A549 (cell line): ENCODE measurements at regions not wholly inside any gene's neighbourhood (a gene's known extent, or its start where the extent isn't known, plus 50 kb on each side); places are given as distances from the start of the nearest gene placed in this dataset.

Experiments used
- ATAC-seq, 2 experiments: fragments of 200-7000 bp in 1 of 2; fragments of >200 bp in 1 of 2; cut with Nextera tagmentation in 1 of 2; cut with Tn5 transposase in 1 of 2; 3 replicates each; pipeline versions ENCODE4 v1.8.0 to v1.9.1; 2018 to 2020; ENCODE audit warnings: mild to moderate bottlenecking in 1 of 2, moderate library complexity in 1 of 2
- CTCF ChIA-PET: fragments of 300-600 bp; sonication (Branson Sonifier 250); formaldehyde crosslinking; extraction: SDS; loops from one replicate; lab custom pipeline; 2021; ENCODE audit warnings: antibody characterized with exemption, inconsistent platforms; lab: Yijun Ruan, JAX
- POLR2A ChIA-PET: fragments of 350-600 bp; formaldehyde crosslinking; extraction: SDS; loops from one replicate; lab custom pipeline; 2021; ENCODE audit warnings: antibody characterized with exemption, inconsistent platforms; lab: Yijun Ruan, JAX
- DNase-seq, 2 experiments: peaks; one replicate each; pipeline versions ENCODE4 v3.0.0 to v3.0.0-alpha.2; 2011 to 2016; ENCODE audit warnings: low read depth in 1 of 2, low spot score in 1 of 2
- FAIRE-seq: peaks from 2 replicates; lab custom pipeline; 2011; peaks lifted over from hg19 to GRCh38; lab: Jason Lieb, UNC
- H3K27ac ChIP-seq, 2 experiments: fragments of >200 bp; sonication (Bioruptor Twin); formaldehyde crosslinking; 3 replicates each; pipeline ENCODE4 v1.5.1; 2016 to 2017
- H3K4me1 ChIP-seq: fragments of >200 bp; sonication (Bioruptor Twin); formaldehyde crosslinking; 3 replicates; pipeline ENCODE4 v1.6.1; 2016
- H3K4me2 ChIP-seq: fragments of >200 bp; sonication (Bioruptor Twin); formaldehyde crosslinking; 3 replicates; pipeline ENCODE4 v1.6.1; 2016
- H3K4me3 ChIP-seq: fragments of >200 bp; sonication (Bioruptor Twin); formaldehyde crosslinking; 3 replicates; pipeline ENCODE4 v1.5.1; 2016
- H3K9me3 ChIP-seq: fragments of >200 bp; sonication (Bioruptor Twin); formaldehyde crosslinking; 3 replicates; pipeline ENCODE4 v1.6.1; 2016
- BHLHE40 ChIP-seq: IDR thresholded peaks from 2 replicates; pipeline ENCODE4 v1.6.1; 2012; ENCODE audit warnings: low read depth, low read length, inconsistent platforms
- CBX2 ChIP-seq: fragments of 200-600 bp; sonication (generic); IDR thresholded peaks from 2 replicates; pipeline ENCODE4 v1.6.1; 2016; ENCODE audit warnings: low read depth, mild to moderate bottlenecking, borderline replicate concordance
- FOSB ChIP-seq: fragments of 250-450 bp; sonication (Bioruptor Pico); IDR thresholded peaks from 2 replicates; pipeline ENCODE4 v1.5.0; 2020; ENCODE audit warnings: mild to moderate bottlenecking, moderate library complexity
- FOSL2 ChIP-seq, 2 experiments: fragments of 450-650 bp in 1 of 2; fragments of >200 bp in 1 of 2; sonication (Bioruptor Twin) in 1 of 2; formaldehyde crosslinking; IDR thresholded peaks; 2 replicates each; pipeline versions ENCODE4 v1.5.0 to v1.6.1; 2016 to 2020; ENCODE audit warnings: mild to moderate bottlenecking in 1 of 2, moderate library complexity in 1 of 2
- HDAC2 ChIP-seq: fragments of 200-600 bp; sonication (generic); IDR thresholded peaks from 2 replicates; pipeline ENCODE4 v1.6.1; 2016
- HMGXB4 ChIP-seq: fragments of 250-450 bp; sonication (Bioruptor Pico); IDR thresholded peaks from 2 replicates; pipeline ENCODE4 v1.5.0; 2021; ENCODE audit warnings: mild to moderate bottlenecking, moderate library complexity, borderline replicate concordance
- JUNB ChIP-seq: fragments of >200 bp; sonication (Bioruptor Twin); formaldehyde crosslinking; IDR thresholded peaks from 2 replicates; pipeline ENCODE4 v1.6.1; 2016
- KDM1A ChIP-seq: fragments of 200-600 bp; sonication (generic); IDR thresholded peaks from 2 replicates; pipeline ENCODE4 v1.6.1; 2016; ENCODE audit warnings: low read depth, mild to moderate bottlenecking
- RAD21 ChIP-seq, 2 experiments: fragments of >200 bp in 1 of 2; sonication (Bioruptor Twin) in 1 of 2; formaldehyde crosslinking in 1 of 2; IDR thresholded peaks in 1 of 2; conservative IDR thresholded peaks in 1 of 2; 2 replicates in 1 of 2; 3 replicates in 1 of 2; pipeline ENCODE4 v1.6.1; 2012 to 2018; ENCODE audit warnings: inconsistent platforms in 1 of 2
- RNF2 ChIP-seq: fragments of 200-600 bp; sonication (generic); IDR thresholded peaks from 2 replicates; pipeline ENCODE4 v1.6.1; 2016; ENCODE audit warnings: low read depth, mild to moderate bottlenecking, antibody characterized with exemption, moderate library complexity, borderline replicate concordance
- TFCP2L1 ChIP-seq: fragments of 250-450 bp; sonication (Bioruptor Pico); IDR thresholded peaks from 2 replicates; pipeline ENCODE4 v1.5.0; 2021; ENCODE audit warnings: mild to moderate bottlenecking
- ZC3H11A ChIP-seq: fragments of 450-650 bp; IDR thresholded peaks from 2 replicates; pipeline ENCODE4 v1.6.1; 2014; ENCODE audit warnings: antibody characterized with exemption, mild to moderate bottlenecking
- WGBS: methylation state at CpG from one replicate; pipeline ENCODE4 v1.1.6; 2017; ENCODE audit errors: missing lambda C conversion rate; 5-methylcytosine and 5-hydroxymethylcytosine counted together
- TF ChIP-seq, protein P1 (sequence below): IDR thresholded peaks from 2 replicates; pipeline ENCODE4 v1.6.1; 2012; ENCODE audit warnings: low read depth, borderline replicate concordance
- TF ChIP-seq, protein P2 (sequence below): fragments of >200 bp; sonication (Bioruptor Twin); formaldehyde crosslinking; IDR thresholded peaks from 3 replicates; pipeline ENCODE4 v1.5.1; 2016
- TF ChIP-seq, protein P3 (sequence below): IDR thresholded peaks from 2 replicates; pipeline ENCODE4 v1.6.1; 2012
- TF ChIP-seq, protein P4 (sequence below): IDR thresholded peaks from 2 replicates; pipeline ENCODE4 v1.6.1; 2012

DNA sequence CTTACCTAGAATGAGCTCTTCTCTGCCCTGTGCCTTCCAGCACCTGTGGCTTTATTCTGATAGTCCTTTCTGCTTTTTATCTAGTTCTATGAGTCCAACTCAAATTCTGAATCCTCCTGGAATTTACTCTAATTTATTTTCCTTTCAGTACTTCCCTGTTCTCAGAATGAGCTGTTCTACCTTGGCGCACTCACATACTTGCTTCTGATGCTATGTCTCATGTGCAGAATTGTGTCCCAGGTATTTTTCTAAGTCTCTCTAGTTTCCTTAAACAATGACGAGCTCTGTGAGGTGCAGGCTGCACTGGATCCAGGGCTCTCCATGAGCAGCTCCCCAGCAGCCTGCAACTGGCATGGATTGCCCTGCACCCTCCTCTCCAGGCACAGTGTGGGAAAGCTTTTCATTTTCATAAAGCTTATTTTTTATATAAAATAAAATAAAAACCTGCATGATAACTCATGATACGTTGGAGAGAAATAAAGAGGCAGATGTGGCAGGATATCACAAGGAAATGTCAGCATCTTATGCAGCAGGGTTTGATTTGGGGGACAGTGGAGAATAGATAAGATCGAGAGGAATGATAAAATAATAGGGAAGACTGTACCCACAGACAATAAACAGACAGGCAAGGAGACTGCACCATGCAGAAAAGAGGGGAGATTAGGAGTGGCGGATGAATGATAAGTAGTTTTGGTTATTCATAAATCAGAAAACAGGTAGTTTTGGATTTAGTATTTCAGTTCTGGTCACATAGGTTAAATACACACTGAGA lies 258.2 kb upstream of the POM121L12 start (continued):
- TF ChIP-seq, protein P1, sequence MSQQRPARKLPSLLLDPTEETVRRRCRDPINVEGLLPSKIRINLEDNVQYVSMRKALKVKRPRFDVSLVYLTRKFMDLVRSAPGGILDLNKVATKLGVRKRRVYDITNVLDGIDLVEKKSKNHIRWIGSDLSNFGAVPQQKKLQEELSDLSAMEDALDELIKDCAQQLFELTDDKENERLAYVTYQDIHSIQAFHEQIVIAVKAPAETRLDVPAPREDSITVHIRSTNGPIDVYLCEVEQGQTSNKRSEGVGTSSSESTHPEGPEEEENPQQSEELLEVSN: no peak
- TF ChIP-seq, protein P2, sequence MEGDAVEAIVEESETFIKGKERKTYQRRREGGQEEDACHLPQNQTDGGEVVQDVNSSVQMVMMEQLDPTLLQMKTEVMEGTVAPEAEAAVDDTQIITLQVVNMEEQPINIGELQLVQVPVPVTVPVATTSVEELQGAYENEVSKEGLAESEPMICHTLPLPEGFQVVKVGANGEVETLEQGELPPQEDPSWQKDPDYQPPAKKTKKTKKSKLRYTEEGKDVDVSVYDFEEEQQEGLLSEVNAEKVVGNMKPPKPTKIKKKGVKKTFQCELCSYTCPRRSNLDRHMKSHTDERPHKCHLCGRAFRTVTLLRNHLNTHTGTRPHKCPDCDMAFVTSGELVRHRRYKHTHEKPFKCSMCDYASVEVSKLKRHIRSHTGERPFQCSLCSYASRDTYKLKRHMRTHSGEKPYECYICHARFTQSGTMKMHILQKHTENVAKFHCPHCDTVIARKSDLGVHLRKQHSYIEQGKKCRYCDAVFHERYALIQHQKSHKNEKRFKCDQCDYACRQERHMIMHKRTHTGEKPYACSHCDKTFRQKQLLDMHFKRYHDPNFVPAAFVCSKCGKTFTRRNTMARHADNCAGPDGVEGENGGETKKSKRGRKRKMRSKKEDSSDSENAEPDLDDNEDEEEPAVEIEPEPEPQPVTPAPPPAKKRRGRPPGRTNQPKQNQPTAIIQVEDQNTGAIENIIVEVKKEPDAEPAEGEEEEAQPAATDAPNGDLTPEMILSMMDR: no peak
- TF ChIP-seq KDM1A: no peak

- H3K4me1 ChIP-seq: no peaks in the 10 kb centered on the region
- DNase-seq (no peak), FAIRE-seq (no peak), ATAC-seq (no peak)
- no peak overlapping the region for H3K27ac ChIP-seq
- H3K4me3 ChIP-seq: no peak overlapping the region
- H3K9me3 ChIP-seq: no peaks in the 10 kb centered on the region
- WGBS: 7% methylated on average over 1 of the region's 1 CpG
- H3K4me2 ChIP-seq: no peak overlapping the region
- ChIA-PET CTCF (no interaction called here), POLR2A (no interaction called here)
- TF ChIP-seq, protein P3, sequence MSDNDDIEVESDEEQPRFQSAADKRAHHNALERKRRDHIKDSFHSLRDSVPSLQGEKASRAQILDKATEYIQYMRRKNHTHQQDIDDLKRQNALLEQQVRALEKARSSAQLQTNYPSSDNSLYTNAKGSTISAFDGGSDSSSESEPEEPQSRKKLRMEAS: no peak
- TF ChIP-seq BHLHE40 (no peak), FOSL2 (IDR thresholded peaks at IDR 0.05) (no peak), FOSL2 (CRISPR knock-in tag; IDR thresholded peaks at IDR 0.05) (no peak), RNF2 (no peak), HDAC2 (no peak), ZC3H11A (no peak), HMGXB4 (CRISPR knock-in tag) (no peak), FOSB (CRISPR knock-in tag) (no peak), CBX2 (no peak), TFCP2L1 (CRISPR knock-in tag) (no peak)
- TF ChIP-seq, protein P4, sequence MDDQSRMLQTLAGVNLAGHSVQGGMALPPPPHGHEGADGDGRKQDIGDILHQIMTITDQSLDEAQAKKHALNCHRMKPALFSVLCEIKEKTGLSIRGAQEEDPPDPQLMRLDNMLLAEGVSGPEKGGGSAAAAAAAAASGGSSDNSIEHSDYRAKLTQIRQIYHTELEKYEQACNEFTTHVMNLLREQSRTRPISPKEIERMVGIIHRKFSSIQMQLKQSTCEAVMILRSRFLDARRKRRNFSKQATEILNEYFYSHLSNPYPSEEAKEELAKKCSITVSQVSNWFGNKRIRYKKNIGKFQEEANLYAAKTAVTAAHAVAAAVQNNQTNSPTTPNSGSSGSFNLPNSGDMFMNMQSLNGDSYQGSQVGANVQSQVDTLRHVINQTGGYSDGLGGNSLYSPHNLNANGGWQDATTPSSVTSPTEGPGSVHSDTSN: no peak
Observed at GRCh38 chr7:52775876-52776275, 259.6 kb upstream of the POM121L12 start.

DNA sequence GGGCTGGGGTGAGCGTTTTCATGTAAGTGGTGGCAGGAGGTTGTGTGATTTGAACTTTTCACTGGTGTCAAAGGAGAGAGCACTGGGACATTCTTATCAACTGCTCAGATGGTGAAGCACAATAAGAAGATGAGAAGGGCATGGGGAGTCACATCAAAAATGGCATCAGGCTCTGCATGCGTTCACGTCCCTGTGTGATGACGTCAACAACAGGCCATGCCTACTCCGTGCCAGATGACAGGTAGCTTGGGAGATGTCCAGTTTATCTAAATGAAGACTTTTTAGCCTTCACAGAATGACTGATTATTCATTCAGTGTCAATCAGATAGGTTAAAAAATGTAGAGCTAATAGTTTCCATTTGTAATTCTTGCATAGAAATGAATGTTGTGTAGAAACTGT lies 264.3 kb upstream of the POM121L12 start:
- H3K9me3 ChIP-seq: no peaks in the 10 kb centered on the region
- no peak for TF ChIP-seq JUNB
- no peak for TF ChIP-seq RAD21 (conservative IDR thresholded peaks at IDR 0.05 in 1 of 2, IDR thresholded peaks at IDR 0.05 in 1 of 2)
- no peak for TF ChIP-seq CBX2
- TF ChIP-seq, all 56 proteins: peak for 0
- ATAC-seq (no peak), FAIRE-seq (no peak), DNase-seq (no peak)
- WGBS: 3% methylated on average over 5 of the region's 5 CpGs
- H3K4me3 ChIP-seq: no peak overlapping the region
- ChIA-PET POLR2A (no interaction called here), CTCF (no interaction called here)
- no peak overlapping the region for H3K27ac ChIP-seq
- no peaks in the 10 kb centered on the region for H3K4me1 ChIP-seq
- no peak overlapping the region for H3K4me2 ChIP-seq
